Fibroblast of lung (primary cell): ENCODE measurements at regions not wholly inside any gene's neighbourhood (a gene's known extent, or its start where the extent isn't known, plus 50 kb on each side); places are given as distances from the start of the nearest gene placed in this dataset.

ENCODE experiments used
- CTCF ChIP-seq, 2 donors: IDR thresholded peaks in 1 of 2; conservative IDR thresholded peaks in 1 of 2; 1 replicate in 1 of 2; 2 replicates in 1 of 2; pipeline ENCODE4 v1.5.1; 2011 to 2012; ENCODE audit warnings: low read length in 2 of 2, control low read depth in 1 of 2, inconsistent platforms in 1 of 2, low read depth in 1 of 2, mild to moderate bottlenecking in 1 of 2
- EZH2 ChIP-seq: IDR thresholded peaks from 2 replicates; pipeline ENCODE4 v1.5.1; 2012; ENCODE audit warnings: low read length, control low read depth, mild to moderate bottlenecking; ENCODE audit errors: missing control alignments

- TF ChIP-seq EZH2: no peak
- TF ChIP-seq CTCF (conservative IDR thresholded peaks at IDR 0.05 in 1 of 2, IDR thresholded peaks at IDR 0.05 in 1 of 2; ENCODE audit: low read depth in 1 of 2, low read length in 2 of 2): no peak
These were observed 113.7 kb downstream of the ARL4A start for GRCh38 chr7:12801107-12801506.
